ENCODE measurements at regions not wholly inside any gene's neighbourhood (a gene's known extent, or its start where the extent isn't known, plus 50 kb on each side); places are given as distances from the start of the nearest gene placed in this dataset.

DNA sequence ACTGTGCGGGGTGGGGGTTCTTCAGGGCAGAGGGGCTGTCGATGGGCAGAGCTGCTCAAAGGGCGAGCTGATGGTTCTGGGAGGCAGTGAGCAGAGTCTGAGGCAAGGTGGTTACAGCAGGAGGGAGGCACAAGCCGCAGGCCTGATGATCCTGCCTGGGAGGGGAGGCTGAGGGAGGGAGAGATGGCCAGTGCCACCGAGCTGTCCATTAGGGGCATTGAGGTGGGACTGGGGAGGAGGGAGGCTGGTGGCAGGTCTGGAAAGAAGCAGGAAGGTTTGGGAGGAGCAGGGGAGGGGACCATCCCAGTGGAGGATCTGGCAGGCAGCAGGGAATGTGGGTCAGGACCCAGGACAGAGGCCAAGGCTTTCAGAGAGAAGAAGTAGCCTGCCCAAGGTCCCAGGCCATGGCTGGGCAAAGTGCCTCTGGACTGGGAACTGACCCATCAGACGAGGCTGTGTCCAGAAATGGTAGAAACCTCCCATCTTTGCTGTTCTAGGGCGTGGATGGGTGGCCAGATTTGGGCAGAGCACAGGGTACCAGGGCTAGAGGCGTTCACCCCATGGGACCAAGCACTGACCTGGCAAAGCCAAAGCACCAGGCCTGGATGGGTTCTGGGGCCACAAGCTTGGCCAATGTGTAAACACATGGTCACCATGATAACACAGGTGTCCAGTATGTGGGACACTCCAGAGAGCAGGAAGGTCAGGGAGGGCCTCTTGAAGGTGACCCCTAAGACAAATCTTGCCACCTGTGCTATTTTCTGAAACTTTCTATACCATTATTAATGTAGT is 55.5 kb downstream of the INHBB start:
- DNase-seq (ENCODE audit: low read depth in 2 of 2): no peak

DNA sequence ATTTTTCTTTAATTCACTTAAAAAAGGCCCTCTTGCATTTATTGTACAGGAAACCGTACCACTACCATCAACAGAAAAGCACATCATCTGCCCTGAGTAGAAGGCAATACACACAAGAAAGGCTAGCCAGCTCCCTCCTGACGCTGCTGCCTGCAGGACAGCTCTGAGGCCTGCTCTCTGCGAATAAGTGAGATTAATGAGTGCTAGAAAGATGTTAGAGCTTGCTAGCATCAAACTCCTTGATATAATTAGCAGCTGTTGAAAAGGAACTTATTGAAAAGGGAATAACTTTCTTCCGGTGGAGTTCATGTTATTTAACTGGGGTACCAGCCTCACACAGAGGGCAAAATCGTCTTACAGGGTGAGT is 56.1 kb downstream of the INHBB start:
- DNase-seq (ENCODE audit: low read depth in 2 of 2): no peak

- DNase-seq (ENCODE audit: low read depth in 2 of 2): no peak
These were observed 56.6 kb downstream of the INHBB start for GRCh38 chr2:120402508-120402907.

DNA sequence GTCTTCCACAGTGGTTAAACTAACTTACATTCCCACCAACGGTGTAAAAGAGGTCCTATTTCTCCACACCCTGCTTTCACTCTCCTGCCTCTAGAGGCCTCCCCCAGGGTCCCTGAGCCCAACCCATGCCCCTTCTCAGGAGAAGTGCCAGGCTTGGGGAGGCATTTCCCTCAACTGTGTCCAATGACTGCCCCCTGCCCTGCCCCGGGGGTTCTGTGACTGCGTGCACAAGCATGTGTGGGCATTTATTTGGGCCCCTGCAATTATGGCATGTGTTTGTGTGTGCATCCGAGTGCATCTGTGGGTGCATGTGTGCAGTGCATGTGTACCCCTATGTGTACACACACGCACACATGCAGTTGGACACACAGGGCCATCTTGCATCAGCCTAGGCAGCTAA is 57.3 kb downstream of the INHBB start:
- DNase-seq (ENCODE audit: low read depth in 2 of 2): no peak

DNA sequence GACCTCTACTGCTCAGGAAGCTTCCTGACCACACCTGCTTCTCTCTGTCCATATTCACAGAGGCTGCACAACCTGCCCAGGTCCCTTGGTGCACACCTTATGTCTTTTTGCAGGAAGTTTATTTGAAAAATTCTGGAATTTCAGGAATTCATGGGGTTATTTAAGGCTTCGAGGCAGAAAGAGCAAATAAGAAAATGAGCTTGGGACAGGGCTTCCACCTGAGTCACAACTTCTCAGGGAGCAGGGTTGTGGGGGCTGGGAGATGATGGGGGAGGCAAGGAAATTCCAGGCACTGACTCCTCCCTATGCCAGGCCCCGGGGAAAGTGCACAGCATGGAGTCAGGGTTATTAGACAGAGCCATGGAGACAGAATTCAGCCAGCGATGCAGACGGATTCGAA is 57.7 kb downstream of the INHBB start:
- no peak for DNase-seq (ENCODE audit: low read depth in 2 of 2)

GRCh38 chr2:120404274-120404673 is 58.3 kb downstream of the INHBB start:
- no peak for DNase-seq (ENCODE audit: low read depth in 2 of 2)

GRCh38 chr2:120404941-120405758 is 59.2 kb downstream of the INHBB start:
- DNase-seq (ENCODE audit: low read depth in 2 of 2): no peak

DNA sequence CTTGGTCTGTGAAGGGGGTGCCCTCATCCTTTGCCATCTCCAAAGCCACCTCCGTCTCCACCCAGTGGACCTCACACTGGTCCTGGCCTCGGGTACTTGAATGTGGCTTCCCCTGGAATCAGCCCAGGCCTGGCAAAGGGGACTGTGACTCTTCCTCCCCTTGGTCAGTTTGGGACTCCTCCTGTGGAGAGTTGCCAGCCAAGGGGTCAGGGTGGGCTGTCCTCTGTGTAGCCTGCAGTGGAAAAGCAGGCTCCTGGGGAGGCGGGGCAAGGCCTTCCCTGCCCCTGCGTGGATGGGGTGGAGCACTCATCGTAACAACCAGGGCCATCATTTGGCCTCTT is 59.8 kb downstream of the INHBB start:
- no peak for DNase-seq (ENCODE audit: low read depth in 2 of 2)

DNA sequence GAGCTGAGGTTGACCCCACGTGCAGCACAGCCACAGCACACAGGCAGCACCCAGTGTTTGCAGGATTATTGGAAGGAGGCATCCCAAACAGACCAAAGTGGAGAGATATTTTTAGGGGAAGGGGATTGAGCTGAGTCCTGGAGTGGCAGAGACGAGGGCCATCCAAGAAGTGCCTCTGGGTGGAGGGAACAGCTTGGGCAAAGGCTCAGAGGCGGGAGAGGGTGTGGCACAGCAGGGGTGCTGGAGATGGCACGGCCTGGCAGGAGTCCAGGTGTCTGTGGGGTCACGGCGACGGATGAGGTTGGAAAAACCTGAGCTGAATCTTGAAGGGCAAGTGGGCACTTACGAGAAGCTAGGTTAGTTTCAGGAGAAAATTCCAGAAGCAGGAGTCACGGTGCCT is 60.6 kb downstream of the INHBB start:
- no peak for DNase-seq (ENCODE audit: low read depth in 2 of 2)

GRCh38 chr2:120410487-120410886 is 64.6 kb downstream of the INHBB start:
- DNase-seq (ENCODE audit: low read depth in 2 of 2): no peak

DNA sequence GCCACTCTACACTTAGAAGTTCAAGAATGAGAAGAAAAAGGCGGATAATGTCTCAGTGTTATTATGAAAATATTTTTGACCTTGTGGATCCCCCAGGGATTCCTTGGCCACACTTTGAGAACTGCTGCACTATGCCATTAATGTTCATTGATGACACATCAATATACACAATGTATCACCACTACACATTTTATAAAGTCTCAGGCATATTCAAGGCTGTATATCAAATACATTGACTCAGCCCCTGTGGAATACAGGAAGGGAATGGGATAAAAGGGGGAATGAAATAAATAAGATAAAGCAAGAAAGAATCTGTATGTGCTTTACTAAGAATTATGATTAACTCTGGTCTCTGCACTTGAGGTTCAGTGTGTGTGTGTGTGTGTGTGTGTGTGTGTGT is 69.1 kb downstream of the INHBB start:
- no peak for DNase-seq (ENCODE audit: low read depth in 2 of 2)

- no peak for DNase-seq (ENCODE audit: low read depth in 2 of 2)
These were observed 70.0 kb downstream of the INHBB start for GRCh38 chr2:120415728-120416509.

- DNase-seq (ENCODE audit: low read depth in 2 of 2): no peak
These were observed 72.3 kb downstream of the INHBB start for GRCh38 chr2:120418174-120418787.

- no peak for DNase-seq (ENCODE audit: low read depth in 2 of 2)
These were observed 73.1 kb downstream of the INHBB start for GRCh38 chr2:120419073-120419472.

DNA sequence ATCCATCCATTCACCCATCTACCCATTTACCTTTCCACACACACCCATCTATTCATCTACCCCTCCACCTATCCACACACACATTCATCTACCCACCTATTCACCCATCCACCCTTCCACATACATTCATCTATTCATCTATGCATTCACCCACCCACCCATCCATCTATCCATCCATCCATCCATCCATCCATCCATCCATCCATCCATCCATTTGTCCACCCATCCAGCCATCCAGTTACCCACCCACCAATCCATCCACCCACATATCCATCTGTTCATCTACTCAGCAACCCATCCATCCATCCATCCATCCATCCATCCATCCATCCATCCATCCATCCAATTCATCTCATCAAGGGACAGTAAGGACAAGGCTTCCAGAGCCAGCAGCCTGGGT is 74.0 kb downstream of the INHBB start:
- DNase-seq (ENCODE audit: low read depth in 2 of 2): no peak

DNA sequence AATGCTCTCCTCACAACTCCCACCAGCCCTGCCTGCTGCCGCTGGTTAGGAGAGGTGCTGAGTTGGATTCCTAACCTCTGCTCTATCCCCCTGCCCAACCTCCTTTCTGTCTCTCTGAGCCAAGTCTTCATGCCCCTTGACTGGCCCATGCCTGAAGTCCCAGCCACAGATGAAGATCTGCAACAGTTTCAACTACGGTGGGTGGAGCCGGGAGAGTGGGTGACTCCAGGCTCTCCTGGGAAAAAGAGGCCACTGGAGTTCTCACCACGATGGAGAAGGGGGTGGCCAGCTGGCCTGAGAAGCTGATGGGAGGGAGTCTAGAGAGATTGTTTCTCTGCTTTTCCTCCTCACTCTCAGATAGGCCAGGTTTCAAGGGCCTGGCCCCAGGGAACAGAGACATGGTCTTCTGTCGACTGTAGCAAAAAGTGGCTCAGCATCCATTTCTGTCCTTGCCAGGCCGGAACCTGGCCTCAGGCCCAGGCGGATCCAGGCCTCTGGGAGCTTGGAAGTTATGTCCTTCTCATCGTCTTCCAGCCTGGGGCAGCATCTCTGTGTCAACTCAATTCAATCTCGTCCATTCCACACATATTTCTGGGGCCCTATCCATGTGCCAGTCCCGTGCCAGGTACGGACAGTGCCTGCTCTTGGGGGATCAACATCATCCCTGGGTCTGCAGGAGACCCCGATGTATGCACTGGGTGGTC is 75.3 kb downstream of the INHBB start:
- no peak for DNase-seq (ENCODE audit: low read depth in 2 of 2)

GRCh38 chr2:120421830-120422175 is 75.9 kb downstream of the INHBB start:
- DNase-seq (ENCODE audit: low read depth in 2 of 2): no peak

- DNase-seq (ENCODE audit: low read depth in 2 of 2): no peak
These were observed 76.7 kb downstream of the INHBB start for GRCh38 chr2:120422465-120423160.

DNA sequence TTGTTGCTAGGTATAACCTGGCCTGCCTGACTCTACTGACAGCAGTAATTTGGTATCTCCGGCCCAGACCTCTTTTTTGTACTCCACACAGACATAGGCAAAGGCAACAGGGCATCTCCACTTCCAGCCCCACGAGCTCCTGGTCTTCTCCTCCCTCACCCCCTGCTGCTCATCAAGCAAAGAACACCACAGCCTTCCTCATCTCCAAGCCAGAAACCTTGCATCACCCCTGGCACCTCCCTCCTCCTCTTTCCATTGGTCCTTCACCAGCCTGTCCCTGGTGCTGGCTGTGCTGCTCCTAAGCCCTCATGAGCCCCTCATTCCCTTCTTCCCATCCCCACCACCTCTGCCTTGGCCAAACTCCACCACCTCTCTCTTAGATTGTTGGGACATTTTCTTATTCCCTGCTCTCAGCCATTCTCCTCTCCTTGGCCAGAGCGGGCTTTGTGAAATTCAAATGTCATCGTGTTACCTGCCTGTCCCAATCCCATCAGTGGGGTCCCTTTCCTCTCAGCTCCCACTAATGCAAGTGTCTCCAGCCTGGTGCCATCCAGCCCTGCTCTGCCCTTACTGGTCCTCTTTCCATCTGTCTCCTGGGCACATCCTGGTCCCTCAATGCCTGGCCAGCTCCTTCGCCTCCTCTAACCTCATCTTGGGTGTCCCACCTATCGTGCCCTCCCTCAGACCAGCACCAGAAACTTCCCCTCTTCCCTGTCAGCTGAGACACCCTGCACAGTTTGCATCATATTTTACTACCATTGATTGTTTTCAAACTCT is 77.4 kb downstream of the INHBB start:
- no peak for DNase-seq (ENCODE audit: low read depth in 2 of 2)

DNA sequence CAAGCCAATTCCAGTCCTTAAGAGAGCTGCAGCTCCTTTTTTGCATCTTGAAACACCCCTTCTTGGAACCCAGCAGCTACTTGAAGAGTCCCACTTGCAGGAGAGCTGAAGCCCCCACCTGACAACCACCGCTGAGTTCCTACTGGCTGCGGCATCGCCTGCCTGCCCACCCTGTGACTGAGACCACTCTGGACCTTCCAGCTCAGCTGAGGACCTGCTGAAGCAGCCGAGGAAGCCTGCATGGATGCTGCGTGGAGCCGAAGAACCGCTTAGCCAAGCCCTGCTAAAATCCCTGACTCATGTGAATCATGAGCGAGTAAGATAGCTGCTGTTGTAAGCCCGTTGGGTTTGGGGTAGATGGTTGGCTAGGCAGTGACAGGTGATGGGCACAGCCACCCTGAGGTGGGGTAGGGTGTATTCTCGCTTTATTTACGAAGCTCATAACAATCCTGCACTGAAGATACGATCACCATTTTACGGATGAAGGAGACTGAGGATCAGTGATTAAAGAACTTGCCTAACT is 78.4 kb downstream of the INHBB start:
- no peak for DNase-seq (ENCODE audit: low read depth in 2 of 2)
